OCI-LY1 (cell line): ENCODE measurements at regions not wholly inside any gene's neighbourhood (a gene's known extent, or its start where the extent isn't known, plus 50 kb on each side); places are given as distances from the start of the nearest gene placed in this dataset.

ENCODE experiments used
- CTCF ChIP-seq: fragments of 200-600 bp; sonication (generic), shearing (Covaris generic); IDR thresholded peaks from 2 replicates; pipeline ENCODE4 v1.5.1; 2017; ENCODE audit warnings: mild to moderate bottlenecking, antibody characterized with exemption, low read length, moderate library complexity, mixed read lengths
- EZH2 ChIP-seq: fragments of 200-600 bp; sonication (generic), shearing (Covaris generic); IDR thresholded peaks from 2 replicates; pipeline ENCODE4 v1.8.0; 2017; ENCODE audit warnings: borderline replicate concordance, mixed run types, mild to moderate bottlenecking, antibody characterized with exemption, low read length, moderate library complexity, mixed read lengths

- TF ChIP-seq CTCF = no peak
- TF ChIP-seq EZH2 = no peak
Observed at GRCh38 chr5:85823462-85824426, 794.0 kb upstream of the COX7C start.
